ENCODE measurements at regions not wholly inside any gene's neighbourhood (a gene's known extent, or its start where the extent isn't known, plus 50 kb on each side); places are given as distances from the start of the nearest gene placed in this dataset.

DNA sequence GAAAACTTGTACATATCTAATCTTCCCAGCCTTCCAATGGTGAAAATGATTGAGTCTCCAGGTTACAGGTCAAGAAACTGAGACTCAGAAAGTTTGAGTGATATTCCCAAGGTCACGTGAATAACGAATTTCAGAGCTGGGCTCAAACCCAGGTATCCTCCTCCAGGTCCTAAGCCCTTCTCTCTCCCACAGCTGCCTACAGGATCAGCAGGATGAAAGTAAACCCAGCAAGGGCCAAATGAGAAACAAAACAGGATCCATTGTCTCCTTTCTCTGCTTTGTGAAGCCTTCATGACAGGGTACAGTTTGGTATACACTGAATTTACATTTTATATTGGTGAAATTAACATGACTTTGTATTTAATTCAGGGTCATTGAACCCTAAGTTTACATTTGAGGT is 208.1 kb downstream of the RBM26 start:
- H3K9me3 ChIP-seq, result no peaks in the 10 kb centered on the region
- no peak overlapping the region for H3K9ac ChIP-seq (ENCODE audit: low read depth in 2 of 2, low read length in 2 of 2)
- no peaks in the 10 kb centered on the region for H3K36me3 ChIP-seq
- no peak overlapping the region for H3K4me3 ChIP-seq
- intact Hi-C loops (cut with DNase I), result no loop called here
- no peaks in the 10 kb centered on the region for H3K27me3 ChIP-seq
- H3K27ac ChIP-seq, result no peak overlapping the region
- TF ChIP-seq, protein P1, sequence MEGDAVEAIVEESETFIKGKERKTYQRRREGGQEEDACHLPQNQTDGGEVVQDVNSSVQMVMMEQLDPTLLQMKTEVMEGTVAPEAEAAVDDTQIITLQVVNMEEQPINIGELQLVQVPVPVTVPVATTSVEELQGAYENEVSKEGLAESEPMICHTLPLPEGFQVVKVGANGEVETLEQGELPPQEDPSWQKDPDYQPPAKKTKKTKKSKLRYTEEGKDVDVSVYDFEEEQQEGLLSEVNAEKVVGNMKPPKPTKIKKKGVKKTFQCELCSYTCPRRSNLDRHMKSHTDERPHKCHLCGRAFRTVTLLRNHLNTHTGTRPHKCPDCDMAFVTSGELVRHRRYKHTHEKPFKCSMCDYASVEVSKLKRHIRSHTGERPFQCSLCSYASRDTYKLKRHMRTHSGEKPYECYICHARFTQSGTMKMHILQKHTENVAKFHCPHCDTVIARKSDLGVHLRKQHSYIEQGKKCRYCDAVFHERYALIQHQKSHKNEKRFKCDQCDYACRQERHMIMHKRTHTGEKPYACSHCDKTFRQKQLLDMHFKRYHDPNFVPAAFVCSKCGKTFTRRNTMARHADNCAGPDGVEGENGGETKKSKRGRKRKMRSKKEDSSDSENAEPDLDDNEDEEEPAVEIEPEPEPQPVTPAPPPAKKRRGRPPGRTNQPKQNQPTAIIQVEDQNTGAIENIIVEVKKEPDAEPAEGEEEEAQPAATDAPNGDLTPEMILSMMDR (IDR thresholded peaks at IDR 0.05), result no peak
- DNase-seq, result no peak
- no peaks in the 10 kb centered on the region for H3K4me1 ChIP-seq

DNA sequence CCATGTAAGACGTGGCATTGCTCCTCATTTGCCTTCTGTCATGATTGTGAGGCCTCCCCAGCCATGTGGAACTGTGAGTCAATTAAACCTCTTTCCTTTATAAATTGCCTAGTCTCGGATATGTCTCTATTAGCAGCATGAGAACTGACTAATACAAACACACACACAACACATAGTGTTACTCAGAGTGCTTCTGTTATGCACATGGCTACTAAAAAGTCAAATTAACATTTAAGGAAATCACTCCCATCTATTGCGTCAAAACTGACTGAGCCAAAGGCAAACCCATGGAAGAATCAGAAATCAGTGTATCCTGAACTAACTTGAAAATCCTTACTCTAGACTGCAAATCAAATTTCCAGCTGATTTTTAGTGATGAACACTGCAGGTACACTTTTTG is 209.2 kb downstream of the RBM26 start:
- Histone ChIP-seq H3K27ac (no peak overlapping the region), H3K9ac (ENCODE audit: low read depth in 2 of 2, low read length in 2 of 2) (no peak overlapping the region), H3K36me3 (no peaks in the 10 kb centered on the region), H3K9me3 (no peaks in the 10 kb centered on the region), H3K4me1 (no peaks in the 10 kb centered on the region), H3K4me3 (no peak overlapping the region), H3K27me3 (no peaks in the 10 kb centered on the region)
- DNase-seq, result no peak
- TF ChIP-seq, protein P1 (IDR thresholded peaks at IDR 0.05), result no peak
- intact Hi-C loops (cut with DNase I), result no loop called here

DNA sequence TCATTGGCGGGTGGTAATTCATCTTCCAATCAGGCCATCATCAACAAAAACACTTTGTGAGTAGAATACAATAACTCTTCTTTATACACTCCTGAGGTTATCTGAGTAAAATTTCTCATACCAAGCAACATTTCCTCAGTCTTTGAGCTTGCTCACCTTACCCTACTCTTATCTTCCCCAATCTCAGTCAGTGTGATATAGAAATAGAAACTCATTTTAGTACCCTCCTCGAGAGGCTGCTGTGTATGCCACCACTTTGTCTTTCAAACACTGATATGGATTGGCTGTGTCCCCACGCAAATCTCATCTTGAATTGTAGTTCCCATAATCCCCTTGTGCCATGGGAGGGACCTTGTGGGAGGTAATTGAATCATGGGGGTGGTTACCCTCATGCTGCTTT is 209.7 kb downstream of the RBM26 start:
- H3K4me3 ChIP-seq, result no peak overlapping the region
- H3K36me3 ChIP-seq, result no peaks in the 10 kb centered on the region
- H3K4me1 ChIP-seq, result no peaks in the 10 kb centered on the region
- no peaks in the 10 kb centered on the region for H3K27me3 ChIP-seq
- no peak overlapping the region for H3K9ac ChIP-seq (ENCODE audit: low read depth in 2 of 2, low read length in 2 of 2)
- DNase-seq, result no peak
- no peaks in the 10 kb centered on the region for H3K9me3 ChIP-seq
- intact Hi-C loops (cut with DNase I), result no loop called here
- TF ChIP-seq, protein P1 (IDR thresholded peaks at IDR 0.05), result no peak
- no peak overlapping the region for H3K27ac ChIP-seq

DNA sequence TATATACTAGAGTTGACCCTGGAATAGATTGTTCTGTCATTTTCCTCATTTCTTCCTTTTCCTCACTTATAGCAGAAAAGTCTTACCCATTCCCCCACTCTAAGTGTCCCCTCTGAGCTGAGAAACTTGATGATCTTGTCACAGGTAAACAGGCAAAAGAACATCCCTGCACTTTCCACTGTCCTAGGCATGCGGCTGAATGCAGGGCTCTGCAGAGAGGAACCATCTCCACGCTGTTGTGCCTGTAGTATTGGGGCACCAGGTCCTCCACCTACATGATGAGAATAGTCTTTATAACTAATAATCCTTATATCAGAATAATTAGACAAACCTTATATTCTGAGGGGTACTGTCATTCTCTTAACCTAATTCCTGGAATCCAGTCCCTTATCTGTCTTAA is 211.3 kb downstream of the RBM26 start:
- intact Hi-C loops (cut with DNase I), result no loop called here
- Histone ChIP-seq H3K27me3 (no peaks in the 10 kb centered on the region), H3K9ac (ENCODE audit: low read depth in 2 of 2, low read length in 2 of 2) (no peak overlapping the region), H3K4me1 (no peaks in the 10 kb centered on the region), H3K9me3 (no peaks in the 10 kb centered on the region), H3K27ac (no peak overlapping the region), H3K36me3 (no peaks in the 10 kb centered on the region), H3K4me3 (no peak overlapping the region)
- DNase-seq, result no peak
- TF ChIP-seq, protein P1 (IDR thresholded peaks at IDR 0.05), result no peak

DNA sequence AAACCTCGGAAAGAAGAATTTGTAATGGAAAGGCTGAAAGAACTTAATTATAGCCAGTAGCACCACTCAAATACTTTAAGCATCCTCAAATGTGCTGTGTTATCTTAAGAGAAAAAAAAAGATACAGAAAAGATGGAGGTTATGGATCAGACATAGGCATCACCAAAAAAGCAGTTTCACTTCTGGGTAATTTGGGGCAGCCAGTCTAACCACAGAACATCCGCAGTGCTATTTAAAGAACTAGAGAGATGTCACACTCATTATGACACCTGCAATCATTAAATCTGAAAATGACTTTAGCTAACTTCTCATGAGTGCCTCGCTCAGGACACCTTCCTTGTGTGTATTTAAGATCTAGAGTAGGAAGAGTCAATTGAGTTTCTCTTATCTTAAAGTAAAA is 211.8 kb downstream of the RBM26 start:
- intact Hi-C loops (cut with DNase I), result no loop called here

More for the DNA sequence above, 211.8 kb downstream of the RBM26 start:
- TF ChIP-seq, protein P1 (IDR thresholded peaks at IDR 0.05), result no peak
- Histone ChIP-seq H3K27ac (no peak overlapping the region), H3K4me1 (no peaks in the 10 kb centered on the region), H3K9me3 (no peaks in the 10 kb centered on the region), H3K4me3 (no peak overlapping the region), H3K36me3 (no peaks in the 10 kb centered on the region), H3K9ac (ENCODE audit: low read depth in 2 of 2, low read length in 2 of 2) (no peak overlapping the region), H3K27me3 (no peaks in the 10 kb centered on the region)
- no peak for DNase-seq
